Ishikawa (cell line): ENCODE measurements at regions not wholly inside any gene's neighbourhood (a gene's known extent, or its start where the extent isn't known, plus 50 kb on each side); places are given as distances from the start of the nearest gene placed in this dataset.

Experiments used
- CEBPB ChIP-seq: IDR thresholded peaks from 2 replicates; pipeline ENCODE4 v1.6.1; 2012
- CREB1 ChIP-seq: IDR thresholded peaks from 2 replicates; pipeline ENCODE4 v1.6.1; 2012; ENCODE audit warnings: low read depth
- EGR1 ChIP-seq: IDR thresholded peaks from 2 replicates; pipeline ENCODE4 v1.6.1; 2012
- EP300 ChIP-seq: IDR thresholded peaks from 2 replicates; pipeline ENCODE4 v1.6.1; 2012; ENCODE audit warnings: borderline replicate concordance
- FOXM1 ChIP-seq: IDR thresholded peaks from 2 replicates; pipeline ENCODE4 v1.6.1; 2012; ENCODE audit warnings: low read depth, borderline replicate concordance
- MAX ChIP-seq: IDR thresholded peaks from 2 replicates; pipeline ENCODE4 v1.6.1; 2012
- NFIC ChIP-seq: IDR thresholded peaks from 2 replicates; pipeline ENCODE4 v1.6.1; 2012
- RAD21 ChIP-seq: IDR thresholded peaks from 2 replicates; pipeline ENCODE4 v1.6.1; 2012; ENCODE audit warnings: low read depth
- REST ChIP-seq: IDR thresholded peaks from 2 replicates; pipeline ENCODE4 v1.6.1; 2012; ENCODE audit warnings: low read depth, mild to moderate bottlenecking
- TAF1 ChIP-seq: IDR thresholded peaks from 2 replicates; pipeline ENCODE4 v1.6.1; 2012; ENCODE audit warnings: low read depth, mild to moderate bottlenecking
- TCF12 ChIP-seq: IDR thresholded peaks from 2 replicates; pipeline ENCODE4 v1.6.1; 2012; ENCODE audit warnings: low read depth
- TEAD4 ChIP-seq: IDR thresholded peaks from 2 replicates; pipeline ENCODE4 v1.6.1; 2012
- USF1 ChIP-seq: IDR thresholded peaks from 2 replicates; pipeline ENCODE4 v1.6.1; 2012
- YY1 ChIP-seq: IDR thresholded peaks from 2 replicates; pipeline ENCODE4 v1.6.1; 2012; ENCODE audit warnings: low read depth
- ZBTB7A ChIP-seq: IDR thresholded peaks from 2 replicates; pipeline ENCODE4 v1.6.1; 2012; ENCODE audit warnings: low read depth

- TF ChIP-seq EP300 (no peak), FOXM1 (no peak), EGR1 (no peak), ZBTB7A (no peak), RAD21 (no peak), TAF1 (no peak), YY1 (no peak), TEAD4 (no peak), TCF12 (no peak)
Measured at GRCh38 chrX:124501586-124501985, 155.2 kb downstream of the SH2D1A start.

- TF ChIP-seq CREB1 (no peak), EP300 (no peak), TEAD4 (no peak), EGR1 (no peak), MAX (no peak), TAF1 (no peak), CEBPB (no peak), REST (no peak), TCF12 (no peak)
Measured at GRCh38 chrX:124502166-124502565, 155.8 kb downstream of the SH2D1A start.

GRCh38 chrX:124502599-124502998 is 156.2 kb downstream of the SH2D1A start:
- no peak for TF ChIP-seq RAD21
- no peak for TF ChIP-seq TEAD4
- no peak for TF ChIP-seq TAF1
- TF ChIP-seq FOXM1 = no peak
- no peak for TF ChIP-seq NFIC
- TF ChIP-seq USF1 = no peak
- TF ChIP-seq ZBTB7A = no peak
- TF ChIP-seq REST = no peak
- no peak for TF ChIP-seq CREB1
- TF ChIP-seq EP300 = no peak
- TF ChIP-seq EGR1 = no peak
- no peak for TF ChIP-seq CEBPB
- no peak for TF ChIP-seq TCF12
- no peak for TF ChIP-seq MAX
- no peak for TF ChIP-seq YY1

GRCh38 chrX:124504111-124504983 is 158.0 kb downstream of the SH2D1A start:
- no peak for TF ChIP-seq RAD21
- TF ChIP-seq MAX = no peak
- TF ChIP-seq EP300 = no peak
- TF ChIP-seq ZBTB7A = no peak

- TF ChIP-seq EP300 (no peak), CEBPB (no peak), RAD21 (no peak), TCF12 (no peak), USF1 (no peak), MAX (no peak), YY1 (no peak), REST (no peak), TEAD4 (no peak), FOXM1 (no peak)
Measured at GRCh38 chrX:124506066-124506465, 159.7 kb downstream of the SH2D1A start.
